GM20431 (cell line): ENCODE measurements at regions not wholly inside any gene's neighbourhood (a gene's known extent, or its start where the extent isn't known, plus 50 kb on each side); places are given as distances from the start of the nearest gene placed in this dataset.

Experiments used
- in situ Hi-C: fragments of 300-500 bp; cut with MseI, MboI; formaldehyde crosslinking; loops from one replicate; pipeline ENCODE4 v1.15.0; 2020; ENCODE audit warnings: low sequenced_read_pairs; ENCODE audit not compliant: unreplicated experiment

DNA sequence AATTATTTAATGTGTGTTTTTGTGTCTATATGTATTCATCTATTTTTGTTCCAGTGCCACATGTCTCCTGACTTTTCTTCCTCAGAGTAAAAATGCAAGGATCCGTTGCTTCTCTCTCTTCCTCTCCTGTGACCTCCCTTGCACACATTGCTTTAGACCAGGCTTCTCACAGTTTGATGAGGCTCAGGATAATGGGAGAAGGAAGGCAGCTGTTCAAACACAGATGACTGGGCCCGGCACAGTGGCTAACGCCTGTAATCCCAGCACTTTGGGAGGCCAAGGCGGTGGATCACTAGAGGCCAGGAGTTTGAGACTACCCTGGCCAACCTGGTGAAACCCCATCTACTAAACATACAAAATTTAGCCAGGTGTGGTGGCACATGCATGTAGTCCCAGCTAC is 241.9 kb downstream of the SAMD5 start:
- in situ Hi-C loops = no loop called here

DNA sequence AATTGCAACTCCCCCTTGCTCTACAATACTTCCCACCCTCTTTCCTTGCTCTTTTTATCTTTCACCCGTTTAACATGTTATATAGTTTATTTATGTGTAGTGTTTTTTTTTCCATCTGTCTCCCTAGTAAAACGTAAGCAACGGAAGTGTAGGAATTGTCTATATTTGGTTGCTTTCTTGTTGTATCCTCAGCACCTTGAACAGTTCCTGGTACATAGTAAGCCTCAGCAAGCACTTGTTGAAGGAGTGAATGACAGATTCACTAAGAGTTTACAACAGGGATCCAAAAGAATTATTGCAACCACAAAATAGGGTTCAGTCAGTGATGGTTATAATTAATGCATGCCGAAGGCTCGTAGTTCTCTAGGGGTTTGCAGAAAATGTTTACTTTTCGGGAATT is 242.7 kb downstream of the SAMD5 start:
- in situ Hi-C loops = no loop called here

GRCh38 chr6:147752689-147753403 is 244.4 kb downstream of the SAMD5 start:
- in situ Hi-C loops = no loop called here

- in situ Hi-C loops = no loop called here
These were observed 247.5 kb downstream of the SAMD5 start for GRCh38 chr6:147755999-147756398.

GRCh38 chr6:147756891-147757290 is 248.4 kb downstream of the SAMD5 start:
- in situ Hi-C loops = no loop called here

- in situ Hi-C loops = no loop called here
These were observed 248.8 kb downstream of the SAMD5 start for GRCh38 chr6:147757291-147757690.

DNA sequence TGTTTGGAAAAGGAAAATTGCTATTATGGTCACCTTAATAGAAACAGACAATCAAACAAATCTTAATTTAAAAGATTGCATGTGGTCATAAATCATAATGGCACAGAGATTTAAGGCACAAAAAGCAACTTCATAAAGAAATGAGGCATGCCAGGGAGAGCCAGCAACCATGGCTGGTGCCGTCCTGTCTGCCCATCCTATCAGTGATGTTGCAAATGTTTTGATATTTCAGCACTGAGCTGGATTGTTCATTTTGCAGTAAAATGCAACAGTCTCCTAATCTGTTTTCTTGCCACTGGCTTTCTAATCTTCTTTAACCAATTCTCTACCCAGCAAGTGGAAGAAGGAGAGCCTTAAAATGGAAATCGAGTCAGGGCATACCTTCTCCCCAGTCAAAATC is 249.8 kb downstream of the SAMD5 start:
- in situ Hi-C loops = no loop called here

GRCh38 chr6:147759093-147759492 is 250.6 kb downstream of the SAMD5 start:
- in situ Hi-C loops = no loop called here

GRCh38 chr6:147759536-147759935 is 251.0 kb downstream of the SAMD5 start:
- in situ Hi-C loops = no loop called here

GRCh38 chr6:147765541-147765940 is 257.1 kb downstream of the SAMD5 start:
- in situ Hi-C loops = no loop called here

GRCh38 chr6:147768969-147769368 is 260.5 kb downstream of the SAMD5 start:
- in situ Hi-C loops = no loop called here

- in situ Hi-C loops = no loop called here
These were observed 261.1 kb downstream of the SAMD5 start for GRCh38 chr6:147769496-147770087.

- in situ Hi-C loops = no loop called here
These were observed 261.7 kb downstream of the SAMD5 start for GRCh38 chr6:147770221-147770620.

DNA sequence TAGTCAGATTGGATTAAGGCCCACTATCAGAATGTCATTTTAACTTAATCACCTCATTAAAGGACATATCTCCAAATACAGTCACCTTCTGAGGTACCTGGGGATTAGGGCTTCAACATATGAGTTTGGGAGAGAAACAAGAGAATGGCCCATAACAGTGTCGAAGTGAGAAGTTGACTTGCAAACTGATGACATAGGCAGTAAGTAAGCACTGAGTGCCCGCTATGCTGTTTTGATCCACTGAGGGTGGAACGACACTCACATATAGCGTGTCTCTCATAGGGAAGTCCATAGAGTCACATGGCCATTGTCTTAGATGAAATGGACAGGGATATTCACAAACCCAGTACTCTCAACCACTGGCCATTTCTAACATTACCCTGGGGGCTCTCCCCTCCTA is 264.2 kb downstream of the SAMD5 start:
- in situ Hi-C loops = no loop called here

GRCh38 chr6:147774856-147775255 is 266.4 kb downstream of the SAMD5 start:
- in situ Hi-C loops = no loop called here

GRCh38 chr6:147776631-147777213 is 268.2 kb downstream of the SAMD5 start:
- in situ Hi-C loops = no loop called here

- in situ Hi-C loops = no loop called here
These were observed 271.1 kb downstream of the SAMD5 start for GRCh38 chr6:147779624-147780023.

GRCh38 chr6:147782302-147782701 is 273.8 kb downstream of the SAMD5 start:
- in situ Hi-C loops = no loop called here

- in situ Hi-C loops = no loop called here
These were observed 275.9 kb downstream of the SAMD5 start for GRCh38 chr6:147784371-147784770.

GRCh38 chr6:147787417-147787816 is 278.9 kb downstream of the SAMD5 start:
- in situ Hi-C loops = no loop called here

- in situ Hi-C loops = no loop called here
These were observed 281.0 kb downstream of the SAMD5 start for GRCh38 chr6:147789430-147789947.
